ENCODE measurements at regions not wholly inside any gene's neighbourhood (a gene's known extent, or its start where the extent isn't known, plus 50 kb on each side); places are given as distances from the start of the nearest gene placed in this dataset.

DNA sequence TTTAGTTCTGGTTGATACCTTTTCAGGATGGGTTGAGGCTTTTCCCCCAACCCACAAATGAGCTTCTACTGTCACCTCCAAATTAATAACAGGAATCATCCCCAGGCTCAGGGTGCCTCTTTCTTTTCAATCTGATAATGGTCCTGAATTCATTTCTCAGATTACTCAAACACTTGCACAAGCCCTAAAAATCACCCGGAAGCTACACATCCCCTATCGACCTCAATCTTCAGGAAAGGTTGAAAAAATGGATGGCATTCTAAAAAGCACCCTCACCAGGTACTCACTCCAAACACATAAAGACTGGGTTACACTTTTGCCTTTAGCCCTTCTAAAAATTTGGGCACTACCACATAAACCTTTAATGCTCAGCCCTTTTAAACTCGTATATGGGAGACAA, 79.9 kb downstream of the COQ2 start:
- TF ChIP-seq POLR2A (IDR thresholded peaks at IDR 0.05; ENCODE audit: low read depth, low read length), result no peak
- TF ChIP-seq, protein P1, sequence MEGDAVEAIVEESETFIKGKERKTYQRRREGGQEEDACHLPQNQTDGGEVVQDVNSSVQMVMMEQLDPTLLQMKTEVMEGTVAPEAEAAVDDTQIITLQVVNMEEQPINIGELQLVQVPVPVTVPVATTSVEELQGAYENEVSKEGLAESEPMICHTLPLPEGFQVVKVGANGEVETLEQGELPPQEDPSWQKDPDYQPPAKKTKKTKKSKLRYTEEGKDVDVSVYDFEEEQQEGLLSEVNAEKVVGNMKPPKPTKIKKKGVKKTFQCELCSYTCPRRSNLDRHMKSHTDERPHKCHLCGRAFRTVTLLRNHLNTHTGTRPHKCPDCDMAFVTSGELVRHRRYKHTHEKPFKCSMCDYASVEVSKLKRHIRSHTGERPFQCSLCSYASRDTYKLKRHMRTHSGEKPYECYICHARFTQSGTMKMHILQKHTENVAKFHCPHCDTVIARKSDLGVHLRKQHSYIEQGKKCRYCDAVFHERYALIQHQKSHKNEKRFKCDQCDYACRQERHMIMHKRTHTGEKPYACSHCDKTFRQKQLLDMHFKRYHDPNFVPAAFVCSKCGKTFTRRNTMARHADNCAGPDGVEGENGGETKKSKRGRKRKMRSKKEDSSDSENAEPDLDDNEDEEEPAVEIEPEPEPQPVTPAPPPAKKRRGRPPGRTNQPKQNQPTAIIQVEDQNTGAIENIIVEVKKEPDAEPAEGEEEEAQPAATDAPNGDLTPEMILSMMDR (IDR thresholded peaks at IDR 0.05; ENCODE audit: extremely low read depth in 1 of 2, insufficient read depth in 1 of 2, low read depth in 1 of 2, low read length in 2 of 2), result no peak
- no peak for TF ChIP-seq MYC (IDR thresholded peaks at IDR 0.05; ENCODE audit: low read depth, low read length)
- TF ChIP-seq EZH2 (IDR thresholded peaks at IDR 0.05; ENCODE audit: borderline replicate concordance, low read depth, low read length, severe bottlenecking), result no peak
- TF ChIP-seq JUN (IDR thresholded peaks at IDR 0.05; ENCODE audit: borderline replicate concordance, insufficient read depth, insufficient read length, low read depth), result no peak
- TF ChIP-seq, protein P2, sequence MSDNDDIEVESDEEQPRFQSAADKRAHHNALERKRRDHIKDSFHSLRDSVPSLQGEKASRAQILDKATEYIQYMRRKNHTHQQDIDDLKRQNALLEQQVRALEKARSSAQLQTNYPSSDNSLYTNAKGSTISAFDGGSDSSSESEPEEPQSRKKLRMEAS (IDR thresholded peaks at IDR 0.05; ENCODE audit: insufficient read depth, insufficient read length), result no peak
- no peak for TF ChIP-seq GATA2 (IDR thresholded peaks at IDR 0.05; ENCODE audit: insufficient read depth, insufficient read length, low read depth, low read length)
- TF ChIP-seq POLR2AphosphoS5 (IDR thresholded peaks at IDR 0.05; ENCODE audit: insufficient read depth, low read depth, low read length), result no peak
- TF ChIP-seq FOS (IDR thresholded peaks at IDR 0.05; ENCODE audit: borderline replicate concordance, insufficient read depth, low read length), result no peak
- H4K20me1 ChIP-seq (replicated peaks; ENCODE audit: control insufficient read depth, extremely low read depth, insufficient read depth, low read length), result no peaks in the 10 kb centered on the region
- H3K27ac ChIP-seq (ENCODE audit: insufficient read depth, low read depth, low read length), result no peak overlapping the region
- DNase-seq (ENCODE audit: low read depth, low spot score) (no peak), FAIRE-seq (no peak)
- ChIA-PET POLR2A (no interaction called here), CTCF (interaction anchor here (1.4 kb wide), 1 partner anchor 46 kb away, joined by 3 read pairs; no protein-coding TSS in a partner anchor)
- H3K4me1 ChIP-seq (ENCODE audit: control insufficient read depth, extremely low read depth, insufficient read depth, low read length), result no peaks in the 10 kb centered on the region
- H3K4me2 ChIP-seq (ENCODE audit: insufficient read depth, low read length), result no peak overlapping the region
- no peak overlapping the region for H3K9ac ChIP-seq (replicated peaks; ENCODE audit: extremely low read depth, insufficient read depth, low read length)
- H3K4me3 ChIP-seq (replicated peaks in 1 of 3; ENCODE audit: insufficient read depth in 1 of 3, low read depth in 1 of 3, low read length in 3 of 3), result no peak overlapping the region
- H3K9me1 ChIP-seq (replicated peaks; ENCODE audit: control insufficient read depth, extremely low read depth, insufficient read depth, low read length), result no peaks in the 10 kb centered on the region
- H3K36me3 ChIP-seq (ENCODE audit: control insufficient read depth in 2 of 2, extremely low read depth in 1 of 2, insufficient read depth in 2 of 2, low read length in 2 of 2), result no peaks in the 10 kb centered on the region
- H3K79me2 ChIP-seq (ENCODE audit: control insufficient read depth, insufficient read depth, low read length), result no peaks in the 10 kb centered on the region
- no peaks in the 10 kb centered on the region for H3K9me3 ChIP-seq (replicated peaks; ENCODE audit: control insufficient read depth, insufficient read depth, low read length)
- no peak overlapping the region for H2AFZ ChIP-seq (ENCODE audit: low read depth, low read length)
- intact Hi-C loops (cut with micrococcal nuclease) (no loop called here), dilution Hi-C loops (cut with MboI; ENCODE audit: extremely low pct_ligation_motif_present, low sequenced_read_pairs) (no loop called here)
- no peaks in the 10 kb centered on the region for H3K27me3 ChIP-seq (ENCODE audit: control insufficient read depth in 2 of 2, insufficient read depth in 2 of 2, low read length in 2 of 2)
- no TSS peak for BruUV-seq (replicated peaks)
